Retinal pigment epithelial cell (primary cell): ENCODE measurements at regions not wholly inside any gene's neighbourhood (a gene's known extent, or its start where the extent isn't known, plus 50 kb on each side); places are given as distances from the start of the nearest gene placed in this dataset.

ENCODE experiments used
- DNase-seq: peaks from one replicate; pipeline ENCODE4 v3.0.0-alpha.2; 2010; ENCODE audit warnings: low read depth
- H3K4me3 ChIP-seq: 2 replicates; pipeline ENCODE4 v1.5.1; 2011; ENCODE audit warnings: mild to moderate bottlenecking, low read length, control low read depth, moderate library complexity
- TF ChIP-seq, protein P1 (sequence below): conservative IDR thresholded peaks from 2 replicates; pipeline ENCODE4 v1.5.1; 2011; ENCODE audit warnings: low read depth, low read length, control low read depth, inconsistent platforms

DNA sequence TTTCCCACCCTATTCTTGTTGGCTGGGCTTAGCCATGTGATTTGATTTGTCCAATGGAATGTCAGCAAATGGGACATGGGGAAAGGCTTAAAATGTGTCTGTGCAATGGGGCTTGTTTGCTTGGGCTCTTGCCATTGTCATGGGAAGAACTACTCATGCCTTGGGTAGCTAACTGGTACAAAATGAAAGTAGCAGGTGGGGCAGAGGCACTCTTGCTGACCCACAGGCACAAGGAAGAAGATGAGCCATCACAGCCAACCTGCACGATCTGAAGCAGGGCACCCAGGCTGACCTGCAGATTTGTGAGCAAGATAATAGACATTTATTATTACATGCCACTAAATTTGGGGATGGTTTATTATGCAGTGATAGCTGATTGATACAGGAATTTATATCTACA is 305.9 kb upstream of the CAMK1G start:
- no peak for DNase-seq
- H3K4me3 ChIP-seq, result no peak overlapping the region
- TF ChIP-seq, protein P1, sequence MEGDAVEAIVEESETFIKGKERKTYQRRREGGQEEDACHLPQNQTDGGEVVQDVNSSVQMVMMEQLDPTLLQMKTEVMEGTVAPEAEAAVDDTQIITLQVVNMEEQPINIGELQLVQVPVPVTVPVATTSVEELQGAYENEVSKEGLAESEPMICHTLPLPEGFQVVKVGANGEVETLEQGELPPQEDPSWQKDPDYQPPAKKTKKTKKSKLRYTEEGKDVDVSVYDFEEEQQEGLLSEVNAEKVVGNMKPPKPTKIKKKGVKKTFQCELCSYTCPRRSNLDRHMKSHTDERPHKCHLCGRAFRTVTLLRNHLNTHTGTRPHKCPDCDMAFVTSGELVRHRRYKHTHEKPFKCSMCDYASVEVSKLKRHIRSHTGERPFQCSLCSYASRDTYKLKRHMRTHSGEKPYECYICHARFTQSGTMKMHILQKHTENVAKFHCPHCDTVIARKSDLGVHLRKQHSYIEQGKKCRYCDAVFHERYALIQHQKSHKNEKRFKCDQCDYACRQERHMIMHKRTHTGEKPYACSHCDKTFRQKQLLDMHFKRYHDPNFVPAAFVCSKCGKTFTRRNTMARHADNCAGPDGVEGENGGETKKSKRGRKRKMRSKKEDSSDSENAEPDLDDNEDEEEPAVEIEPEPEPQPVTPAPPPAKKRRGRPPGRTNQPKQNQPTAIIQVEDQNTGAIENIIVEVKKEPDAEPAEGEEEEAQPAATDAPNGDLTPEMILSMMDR, result no peak

DNA sequence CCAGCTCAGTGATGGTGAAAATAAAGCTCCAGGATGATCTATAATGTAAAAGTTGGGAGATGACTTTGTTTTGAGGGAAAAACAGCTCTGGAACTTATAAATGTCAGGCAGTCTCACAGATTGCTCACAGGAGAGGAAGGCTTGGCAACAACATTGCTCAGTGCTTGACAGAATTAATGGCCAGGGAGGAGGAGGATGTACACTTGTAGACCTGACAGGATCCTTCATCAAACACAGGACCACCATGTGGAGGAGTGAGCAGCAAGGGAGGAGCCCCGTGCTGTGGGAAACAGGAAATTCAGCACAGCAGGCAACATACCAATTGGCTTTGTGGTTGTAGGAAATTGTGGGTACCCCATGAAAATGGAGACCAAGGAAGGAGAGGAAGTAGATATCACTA is 291.8 kb upstream of the CAMK1G start:
- TF ChIP-seq, protein P1, result no peak
- no peak overlapping the region for H3K4me3 ChIP-seq
- DNase-seq, result no peak

DNA sequence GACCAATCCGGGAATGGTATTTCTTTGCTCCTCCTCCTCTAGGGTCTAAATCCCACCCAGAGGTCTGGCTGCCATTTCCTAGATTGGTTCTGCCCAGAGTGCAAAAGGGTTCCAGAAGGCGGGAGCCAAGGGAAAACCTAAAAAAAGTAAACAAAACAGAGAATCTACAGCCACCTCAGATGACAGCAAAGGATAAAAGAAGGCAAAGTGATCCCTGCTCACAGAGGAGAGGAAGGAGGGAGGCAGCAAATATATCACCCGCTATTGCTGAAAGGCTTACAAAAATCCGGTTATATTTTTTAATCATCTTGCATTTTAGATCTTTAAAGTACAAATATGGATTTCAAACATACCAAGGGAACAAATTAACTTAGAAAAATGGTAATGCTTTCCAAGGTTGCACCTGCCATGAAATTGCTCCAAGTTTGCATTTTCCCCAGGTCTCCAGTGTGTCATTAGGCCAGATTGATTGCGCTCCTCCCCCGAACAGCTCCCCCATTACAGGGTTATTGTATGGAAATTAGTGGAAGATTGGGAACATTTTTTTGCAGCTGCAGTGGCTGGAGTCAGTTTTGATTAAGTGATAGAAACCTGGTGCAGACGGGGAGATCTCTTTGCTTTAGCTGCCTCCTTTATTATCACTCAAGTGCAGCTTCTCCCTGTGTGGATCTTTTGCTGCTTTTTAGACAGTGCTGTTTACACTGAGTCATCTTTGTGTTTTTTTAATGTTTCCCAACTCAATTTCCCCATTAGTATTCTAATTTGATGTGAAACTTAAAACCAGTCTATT is 280.5 kb upstream of the CAMK1G start:
- DNase-seq, result no peak
- H3K4me3 ChIP-seq, result no peak overlapping the region
- TF ChIP-seq, protein P1, result no peak

DNA sequence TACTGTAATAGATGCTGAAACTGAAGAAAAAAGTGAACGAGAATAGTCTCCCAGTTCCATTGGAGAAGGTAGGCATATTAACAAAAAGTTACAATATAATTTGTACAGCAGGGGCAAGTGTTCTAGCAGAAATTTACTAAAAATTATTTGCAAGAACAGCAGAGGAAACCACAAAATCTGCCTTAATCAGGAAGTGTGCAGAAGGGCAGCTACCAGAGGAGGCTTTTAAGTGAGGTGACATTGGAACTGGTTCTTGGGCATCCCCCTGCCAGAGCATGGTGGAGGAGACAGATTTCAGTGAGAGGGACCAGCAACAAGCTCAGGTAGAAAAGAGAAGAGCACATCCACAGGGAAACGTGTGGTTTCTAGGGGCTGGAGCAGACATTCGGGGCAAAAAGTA is 279.3 kb upstream of the CAMK1G start:
- TF ChIP-seq, protein P1, result no peak
- DNase-seq, result no peak
- H3K4me3 ChIP-seq, result no peak overlapping the region

DNA sequence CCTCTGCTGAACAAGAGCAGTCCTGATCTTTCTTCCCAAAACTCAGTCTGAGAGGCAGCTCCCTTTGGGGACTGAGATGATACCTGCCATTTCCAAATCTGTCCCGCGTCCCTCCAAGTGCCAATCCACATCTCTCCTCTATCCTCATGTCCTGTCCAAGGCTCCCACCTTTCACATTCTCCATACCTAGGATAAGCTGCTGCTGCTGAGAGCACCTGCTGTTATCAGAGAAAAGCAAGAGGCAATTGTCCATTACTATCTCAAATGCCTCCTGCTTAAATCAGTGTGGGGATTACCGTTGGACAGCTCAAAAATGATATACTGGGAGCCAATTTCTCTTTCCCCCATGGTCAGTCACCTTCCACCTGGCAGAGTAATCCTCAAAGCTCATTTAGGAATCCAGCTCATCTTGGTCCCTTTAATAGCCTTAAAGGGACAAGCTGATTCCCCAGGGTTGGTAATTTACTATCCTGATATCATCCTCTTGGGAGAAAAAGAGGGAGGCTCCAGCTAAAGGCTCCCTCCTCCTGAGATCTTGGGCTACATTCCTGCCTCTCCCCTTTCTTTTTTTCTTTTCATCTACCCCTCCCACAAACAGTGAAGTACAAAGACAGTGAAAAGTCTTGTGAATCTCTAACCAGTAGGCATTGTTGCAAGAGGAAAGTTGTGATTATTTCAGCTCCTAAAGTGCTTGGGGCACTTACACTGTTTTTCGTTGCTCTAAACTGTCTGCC is 278.1 kb upstream of the CAMK1G start:
- H3K4me3 ChIP-seq, result no peak overlapping the region
- DNase-seq, result no peak
- TF ChIP-seq, protein P1, result no peak

DNA sequence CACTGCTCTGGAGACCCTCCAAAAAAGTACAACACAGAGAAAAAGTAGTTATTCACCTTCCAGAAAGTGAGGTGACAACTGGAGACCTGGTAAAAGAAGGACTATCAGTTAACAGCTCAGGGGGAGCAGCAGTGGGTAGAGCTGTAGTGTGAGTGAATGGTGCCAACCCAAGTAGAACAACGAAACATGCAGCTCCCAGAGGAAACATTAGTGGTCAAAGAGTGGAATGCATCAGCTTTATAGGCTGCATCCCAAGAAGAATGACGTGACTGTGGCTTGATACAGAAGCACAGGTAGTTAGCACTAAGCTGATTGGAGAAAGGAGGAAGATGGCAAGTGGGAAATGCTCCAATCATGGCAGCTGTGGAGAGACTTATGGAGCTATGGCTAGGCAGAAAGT is 275.7 kb upstream of the CAMK1G start:
- TF ChIP-seq, protein P1, result no peak
- no peak for DNase-seq
- no peak overlapping the region for H3K4me3 ChIP-seq

DNA sequence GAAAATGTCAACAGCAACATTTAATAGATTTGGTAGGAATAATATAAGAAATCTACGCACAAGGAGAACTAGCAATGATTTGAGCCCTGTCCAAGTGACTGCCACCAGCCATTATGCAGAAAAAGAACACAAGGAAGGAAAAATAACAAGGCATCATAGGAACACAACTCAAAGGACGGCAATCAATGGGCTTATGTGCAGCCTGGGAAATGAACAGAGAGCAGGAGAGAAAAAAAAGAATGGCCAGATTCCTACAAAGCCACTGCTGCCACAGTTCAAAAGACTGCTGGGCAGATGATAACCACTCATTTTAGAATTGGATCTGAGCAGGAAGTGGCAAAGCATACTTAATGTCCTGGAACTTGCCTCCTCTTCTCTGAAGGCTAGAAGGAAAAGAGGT is 274.3 kb upstream of the CAMK1G start:
- TF ChIP-seq, protein P1, result no peak
- no peak for DNase-seq
- no peak overlapping the region for H3K4me3 ChIP-seq
